ENCODE measurements at regions not wholly inside any gene's neighbourhood (a gene's known extent, or its start where the extent isn't known, plus 50 kb on each side); places are given as distances from the start of the nearest gene placed in this dataset.

DNA sequence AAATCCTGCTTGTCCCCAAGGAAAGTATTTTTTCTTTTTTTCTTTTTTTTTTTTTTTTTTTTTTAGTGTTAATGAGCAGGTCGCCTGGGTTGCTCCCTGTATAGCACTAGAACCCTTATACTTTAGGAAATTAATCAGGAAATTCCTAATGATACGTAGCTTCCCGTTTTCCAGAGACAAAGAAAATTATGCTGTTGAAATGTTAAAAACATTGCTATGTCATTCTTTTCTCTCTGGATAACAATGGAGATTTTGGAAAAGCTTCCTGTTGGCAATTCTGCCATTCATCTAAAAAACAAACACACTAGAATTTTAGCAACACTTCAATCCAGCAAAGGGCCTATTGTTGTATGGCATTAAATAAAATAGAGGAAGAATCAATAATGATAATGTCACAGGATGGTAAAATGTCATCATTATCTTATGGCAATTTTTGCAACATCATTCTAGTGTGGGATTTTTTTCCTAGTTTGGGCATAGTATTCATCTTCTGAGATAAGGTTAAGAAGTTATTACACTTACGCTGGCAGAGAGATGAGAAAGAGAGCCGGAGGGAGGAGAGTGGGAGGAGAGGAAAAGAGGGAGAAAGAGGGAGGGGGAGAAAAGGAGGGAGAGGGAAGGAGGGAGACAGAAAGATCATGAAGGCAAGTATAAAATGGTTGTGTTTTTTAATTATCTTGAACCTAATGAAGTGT, 315.8 kb upstream of the PDE4D start:
- peak; percentile 81 for DNase-seq (ENCODE audit: extremely low read depth, low read depth)

DNA sequence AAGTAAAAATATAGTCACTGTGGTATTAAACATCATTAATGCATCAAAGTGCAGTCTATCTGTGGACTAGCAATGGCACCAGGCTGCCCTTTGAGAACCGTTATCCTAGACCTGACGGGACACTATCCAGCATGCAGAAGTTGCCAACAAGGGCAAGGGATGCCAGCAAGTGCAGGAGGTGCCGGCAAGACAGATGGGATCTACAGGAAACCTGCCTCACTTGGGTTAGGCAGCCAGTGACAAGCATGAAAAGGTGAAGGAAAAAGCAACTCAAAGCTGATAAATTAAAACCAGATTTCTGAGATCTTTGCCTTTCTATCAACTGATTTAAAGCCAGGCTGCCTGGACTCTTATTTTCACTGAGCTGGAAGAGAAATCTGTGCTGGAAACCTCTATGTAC, 315.2 kb upstream of the PDE4D start:
- DNase-seq (ENCODE audit: extremely low read depth, low read depth), result no peak

- DNase-seq (ENCODE audit: extremely low read depth, low read depth), result no peak
These were observed 313.5 kb upstream of the PDE4D start for GRCh38 chr5:60207040-60207439.

DNA sequence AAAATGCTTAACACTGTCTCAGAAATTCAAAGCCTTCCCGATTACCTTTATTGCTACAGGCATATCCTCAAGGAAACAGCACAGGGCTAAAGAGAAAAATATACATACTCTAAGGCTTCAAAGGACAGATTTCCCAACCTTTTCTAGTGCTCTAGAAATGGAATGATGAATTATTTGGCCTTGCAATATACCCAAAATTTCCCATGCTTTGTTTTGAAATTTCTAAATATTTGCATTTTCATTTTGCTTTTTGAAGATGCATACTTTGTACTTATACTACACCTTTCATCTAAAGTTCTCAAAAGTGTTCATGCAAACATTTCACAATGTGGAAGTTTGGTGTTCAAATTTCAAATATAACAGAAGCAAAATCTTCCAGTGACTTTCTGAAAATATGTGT, 312.7 kb upstream of the PDE4D start:
- no peak for DNase-seq (ENCODE audit: extremely low read depth, low read depth)

DNA sequence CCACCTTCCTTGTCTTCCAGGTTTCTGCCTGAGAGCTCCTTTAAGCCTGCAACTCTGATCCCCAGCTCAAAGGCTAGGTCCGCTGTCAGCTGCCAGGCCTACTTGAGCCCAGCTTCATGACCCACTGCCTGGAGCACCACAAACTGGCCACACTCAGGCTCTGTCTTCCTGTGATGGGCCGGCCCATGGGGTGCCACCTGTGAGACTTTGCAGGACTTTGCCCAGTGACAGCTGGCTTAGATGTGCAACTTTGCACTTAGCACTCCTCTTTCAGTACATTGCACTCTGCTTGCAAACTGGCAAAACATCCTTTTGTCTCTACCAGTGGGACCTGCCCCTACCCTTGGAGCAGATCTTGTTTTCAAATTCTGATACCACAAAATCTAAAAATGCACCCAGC, 311.5 kb upstream of the PDE4D start:
- DNase-seq (ENCODE audit: extremely low read depth, low read depth), result no peak

- peak; percentile 98 for DNase-seq (ENCODE audit: extremely low read depth, low read depth)
These were observed 303.0 kb upstream of the PDE4D start for GRCh38 chr5:60196385-60197113.

DNA sequence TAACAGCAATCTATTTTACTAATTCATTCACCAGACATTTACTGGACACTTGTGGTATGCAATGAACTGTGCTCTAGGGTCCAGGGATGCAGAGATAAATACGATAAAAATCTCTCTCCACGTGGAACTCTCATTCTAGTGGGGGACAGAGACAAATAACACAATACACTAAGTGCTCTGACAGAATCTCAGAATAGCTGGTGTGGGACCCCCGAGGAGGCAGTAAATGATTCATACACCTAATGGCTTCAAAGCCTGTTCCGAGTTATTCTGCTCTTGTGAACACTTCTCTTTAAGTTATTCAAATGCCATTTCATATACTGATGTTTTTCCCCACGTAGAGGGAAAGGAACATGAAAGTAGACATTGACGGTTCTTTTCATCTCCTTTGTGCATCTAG, 302.0 kb upstream of the PDE4D start:
- no peak for DNase-seq (ENCODE audit: extremely low read depth, low read depth)

- peak; percentile 63 for DNase-seq (ENCODE audit: extremely low read depth, low read depth)
These were observed 301.6 kb upstream of the PDE4D start for GRCh38 chr5:60195083-60195482.

GRCh38 chr5:60185231-60186099, 291.9 kb upstream of the PDE4D start:
- DNase-seq (ENCODE audit: extremely low read depth, low read depth), result no peak

GRCh38 chr5:60184606-60185005, 291.1 kb upstream of the PDE4D start:
- peak; percentile 69 for DNase-seq (ENCODE audit: extremely low read depth, low read depth)

DNA sequence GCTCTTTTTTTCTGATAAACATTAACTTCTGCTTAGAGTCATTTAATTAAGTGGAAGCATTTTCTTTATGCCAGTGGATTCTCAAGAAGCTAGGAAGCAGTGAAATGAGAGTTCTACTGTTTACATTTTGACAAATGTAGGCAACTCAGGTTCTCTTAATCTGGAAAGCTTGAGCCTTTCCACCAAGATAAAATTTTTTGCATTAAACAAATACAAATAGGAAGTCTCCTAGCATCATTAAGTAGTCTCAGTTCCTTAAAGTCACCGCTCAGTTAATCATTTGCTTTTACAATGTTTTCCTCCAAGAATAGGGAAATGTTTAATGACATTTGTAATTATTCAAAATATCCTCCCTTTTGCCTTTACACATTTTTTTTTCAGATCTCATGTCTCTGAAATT, 290.4 kb upstream of the PDE4D start:
- no peak for DNase-seq (ENCODE audit: extremely low read depth, low read depth)

DNA sequence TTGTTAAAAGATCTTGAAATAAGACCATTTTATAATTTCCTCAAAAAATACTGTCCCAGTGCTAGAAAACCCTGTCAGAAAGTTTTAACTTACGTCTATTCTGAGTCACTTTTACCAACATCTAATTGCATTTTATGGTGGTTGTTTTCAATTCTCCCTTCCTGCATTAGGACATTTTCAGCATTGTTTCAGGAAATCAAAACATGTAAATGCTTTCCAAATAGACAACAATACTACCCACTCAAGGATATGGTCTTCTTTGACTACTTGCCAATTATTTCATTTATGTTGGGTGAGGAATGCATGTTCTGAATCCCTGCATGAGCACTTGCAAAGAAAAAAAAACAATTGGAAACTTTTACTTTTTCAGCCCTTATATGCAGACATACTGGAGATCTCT, 284.6 kb upstream of the PDE4D start:
- DNase-seq (ENCODE audit: extremely low read depth, low read depth), result peak; percentile 55

GRCh38 chr5:60177596-60177995, 284.1 kb upstream of the PDE4D start:
- DNase-seq (ENCODE audit: extremely low read depth, low read depth), result no peak

- DNase-seq (ENCODE audit: extremely low read depth, low read depth), result no peak
These were observed 280.1 kb upstream of the PDE4D start for GRCh38 chr5:60173667-60174066.

GRCh38 chr5:60163762-60164161, 270.2 kb upstream of the PDE4D start:
- no peak for DNase-seq (ENCODE audit: extremely low read depth, low read depth)

GRCh38 chr5:60162441-60162840, 268.9 kb upstream of the PDE4D start:
- DNase-seq (ENCODE audit: extremely low read depth, low read depth), result no peak

DNA sequence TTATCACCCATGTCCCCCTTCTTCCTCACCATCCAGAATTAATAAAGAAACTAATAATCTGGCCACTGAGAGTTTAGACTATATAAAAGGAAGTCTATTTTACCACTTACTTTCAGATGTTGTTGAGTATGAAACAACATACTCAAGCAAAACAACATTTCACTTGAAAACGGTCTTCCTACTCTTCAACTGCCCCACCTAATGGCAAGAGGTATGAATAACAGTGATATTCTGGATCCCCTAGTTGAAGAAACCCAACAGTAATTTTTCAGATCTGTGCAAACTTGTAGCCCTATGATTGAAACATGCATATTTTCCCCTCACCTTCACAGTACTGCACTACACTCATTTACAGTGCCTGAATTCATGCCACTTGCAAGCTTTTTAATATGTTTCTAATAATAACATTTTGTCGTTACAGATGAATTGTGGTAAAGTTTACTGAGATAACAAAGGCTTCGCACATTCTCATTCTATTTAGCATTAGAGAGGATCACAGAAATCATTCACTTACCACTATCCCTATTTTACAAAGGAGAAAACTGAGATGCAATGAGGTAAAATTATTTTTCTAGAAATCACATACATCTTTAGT, 267.9 kb upstream of the PDE4D start:
- DNase-seq (ENCODE audit: extremely low read depth, low read depth), result no peak

DNA sequence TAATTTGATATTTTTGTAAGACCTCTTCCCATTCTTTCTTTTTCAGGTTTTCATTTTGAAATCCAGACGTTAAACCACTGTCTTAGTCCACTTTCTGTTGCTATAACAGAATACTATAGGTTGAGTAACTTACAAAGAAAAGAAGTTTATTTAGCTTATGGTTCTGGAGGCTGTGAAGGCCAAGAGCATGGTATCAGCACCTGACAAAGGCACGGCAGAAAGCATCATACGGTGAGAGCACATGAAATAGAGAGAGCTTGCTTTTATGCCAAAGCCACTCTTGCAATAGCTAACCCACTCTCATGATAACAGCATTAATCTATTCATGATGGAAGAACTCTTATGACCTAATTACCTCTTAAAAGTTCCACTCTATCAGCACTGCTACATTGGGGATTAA, 255.6 kb upstream of the PDE4D start:
- no peak for DNase-seq (ENCODE audit: extremely low read depth, low read depth)

GRCh38 chr5:60148366-60148765, 254.8 kb upstream of the PDE4D start:
- no peak for DNase-seq (ENCODE audit: extremely low read depth, low read depth)

GRCh38 chr5:60147791-60148190, 254.3 kb upstream of the PDE4D start:
- DNase-seq (ENCODE audit: extremely low read depth, low read depth), result no peak

- DNase-seq (ENCODE audit: extremely low read depth, low read depth), result no peak
These were observed 250.5 kb upstream of the PDE4D start for GRCh38 chr5:60143942-60144549.

All from NCI-H460 (cell line).